Fibroblast of pulmonary artery (primary cell): ENCODE measurements at regions not wholly inside any gene's neighbourhood (a gene's known extent, or its start where the extent isn't known, plus 50 kb on each side); places are given as distances from the start of the nearest gene placed in this dataset.

Experiments used
- DNase-seq: peaks from one replicate; pipeline ENCODE4 v3.0.0-alpha.2; 2010; ENCODE audit warnings: low read depth
- H3K4me3 ChIP-seq: replicated peaks from 2 replicates; pipeline ENCODE4 v1.5.1; 2011; ENCODE audit warnings: low read depth, mild to moderate bottlenecking, control low read depth, low read length, moderate library complexity
- CTCF ChIP-seq: IDR thresholded peaks from 2 replicates; pipeline ENCODE4 v1.5.1; 2011; ENCODE audit warnings: mild to moderate bottlenecking, control low read depth, low read length, inconsistent platforms; ENCODE audit errors: missing control alignments

DNA sequence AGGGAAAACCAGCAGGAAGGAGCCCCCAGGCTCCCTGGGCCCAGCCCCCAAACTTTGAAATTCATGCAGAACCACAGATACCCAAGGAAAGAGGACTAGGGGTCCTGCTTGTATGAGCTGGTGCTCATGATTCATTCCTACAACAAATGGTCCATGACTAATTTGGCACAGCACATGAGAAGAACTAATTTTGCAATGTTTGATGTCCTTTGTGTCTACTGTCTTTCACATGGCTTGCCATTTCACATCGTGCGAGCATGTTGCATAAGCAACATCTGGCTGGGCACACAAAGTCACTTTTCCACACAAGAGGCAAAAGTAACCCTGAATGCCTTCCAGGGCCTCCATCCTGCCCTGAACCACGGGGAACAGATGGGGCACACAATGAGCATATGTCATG lies 149.6 kb upstream of the APCDD1 start:
- DNase-seq: peak; percentile 65

DNA sequence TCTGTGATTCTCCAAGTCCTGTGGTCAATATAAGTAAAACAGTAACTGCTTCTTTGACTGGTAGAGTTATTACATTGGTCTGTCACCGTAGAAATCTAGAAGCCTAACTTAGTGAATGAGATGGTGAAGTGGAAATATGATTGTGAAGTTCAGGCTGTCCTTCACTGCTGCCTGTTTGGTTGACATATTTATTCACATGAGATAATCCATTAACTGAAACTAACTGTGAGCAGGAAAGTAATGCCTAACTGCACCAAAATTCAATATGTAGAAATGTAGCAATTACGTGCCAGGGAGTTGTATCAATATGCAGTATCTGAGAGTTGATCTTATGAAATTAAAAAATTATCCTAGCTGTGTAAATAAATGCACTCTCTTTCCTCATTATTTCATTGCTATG lies 147.7 kb upstream of the APCDD1 start:
- DNase-seq: no peak

More for the DNA sequence above, 149.6 kb upstream of the APCDD1 start:
- no peak overlapping the region for H3K4me3 ChIP-seq
- TF ChIP-seq CTCF: no peak

DNA sequence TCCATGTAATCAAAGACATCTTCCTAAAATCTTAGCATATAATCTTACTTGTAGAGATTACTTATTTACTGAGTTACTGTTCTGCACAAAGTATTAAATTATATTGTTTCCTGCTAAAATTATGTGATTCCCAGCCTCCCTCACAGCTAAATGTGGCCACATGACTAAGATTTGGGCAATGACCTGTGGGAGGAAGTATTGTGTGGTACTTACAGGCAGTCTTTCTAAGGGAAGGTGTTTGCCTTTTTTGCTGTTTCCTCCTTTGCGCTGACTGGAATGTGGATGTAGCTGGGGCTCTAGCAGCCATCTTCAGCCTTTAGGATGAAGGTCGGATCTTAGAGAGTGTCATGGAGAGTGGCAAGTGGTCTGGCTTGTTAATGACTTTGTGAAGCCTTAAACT lies 146.3 kb upstream of the APCDD1 start:
- DNase-seq: no peak
- TF ChIP-seq CTCF: no peak
- H3K4me3 ChIP-seq: no peak overlapping the region

More for the DNA sequence above, 147.7 kb upstream of the APCDD1 start:
- no peak overlapping the region for H3K4me3 ChIP-seq
- TF ChIP-seq CTCF: no peak

GRCh38 chr18:10310626-10311025 lies 143.8 kb upstream of the APCDD1 start:
- DNase-seq: no peak
- no peak overlapping the region for H3K4me3 ChIP-seq
- TF ChIP-seq CTCF: no peak

GRCh38 chr18:10312326-10313015 lies 142.0 kb upstream of the APCDD1 start:
- DNase-seq: no peak
- H3K4me3 ChIP-seq: no peak overlapping the region
- no peak for TF ChIP-seq CTCF

GRCh38 chr18:10313016-10313342 lies 141.5 kb upstream of the APCDD1 start:
- no peak overlapping the region for H3K4me3 ChIP-seq
- no peak for DNase-seq
- TF ChIP-seq CTCF: no peak

- no peak for TF ChIP-seq CTCF
- H3K4me3 ChIP-seq: no peak overlapping the region
- no peak for DNase-seq
These were observed 140.4 kb upstream of the APCDD1 start for GRCh38 chr18:10314066-10314465.
